ENCODE measurements at regions not wholly inside any gene's neighbourhood (a gene's known extent, or its start where the extent isn't known, plus 50 kb on each side); places are given as distances from the start of the nearest gene placed in this dataset.

DNA sequence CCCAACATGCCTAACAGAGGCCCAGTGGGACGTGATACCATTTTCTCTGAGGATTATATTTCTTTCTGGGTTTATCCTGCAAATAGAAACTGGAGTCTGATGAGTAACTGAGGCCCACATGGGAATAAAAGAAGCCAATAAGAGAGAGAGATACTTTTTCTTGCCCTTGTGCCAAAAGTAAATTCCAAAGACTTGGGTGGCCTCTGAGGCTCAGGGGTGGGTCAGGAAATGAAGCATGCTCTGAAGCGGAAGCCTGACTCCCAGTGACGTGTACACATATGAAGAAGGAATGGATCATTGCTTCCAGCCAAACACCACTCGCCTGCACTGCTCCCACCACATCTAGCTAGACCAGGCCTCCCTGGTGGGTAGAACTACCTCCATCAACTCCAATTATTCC is 273.6 kb upstream of the NCKAP5 start:
- Histone ChIP-seq H3K4me3 (ENCODE audit: low read length) (no peak overlapping the region), H4K20me1 (ENCODE audit: insufficient read depth, low read length) (no peaks in the 10 kb centered on the region), H3K27ac (ENCODE audit: low read length) (no peak overlapping the region), H3K27me3 (ENCODE audit: low read depth, low read length) (peaks cover 13% of the 10 kb centered on the region; the same call in 1 of the 2 replicates), H3K79me2 (ENCODE audit: low read length) (no peaks in the 10 kb centered on the region), H3K4me1 (ENCODE audit: low read length) (peaks cover 2% of the 10 kb centered on the region), H3K4me2 (ENCODE audit: low read length) (no peak overlapping the region), H3K9ac (ENCODE audit: low read length) (no peak overlapping the region), H3K9me3 (ENCODE audit: insufficient read depth, low read length) (no peaks in the 10 kb centered on the region), H3K36me3 (replicated peaks; ENCODE audit: low read depth, low read length) (no peaks in the 10 kb centered on the region), H2AFZ (ENCODE audit: low read depth, low read length) (no peak overlapping the region)
- TF ChIP-seq EZH2phosphoT487 (IDR thresholded peaks at IDR 0.05; ENCODE audit: low read depth) = no peak
- TF ChIP-seq, protein P1, sequence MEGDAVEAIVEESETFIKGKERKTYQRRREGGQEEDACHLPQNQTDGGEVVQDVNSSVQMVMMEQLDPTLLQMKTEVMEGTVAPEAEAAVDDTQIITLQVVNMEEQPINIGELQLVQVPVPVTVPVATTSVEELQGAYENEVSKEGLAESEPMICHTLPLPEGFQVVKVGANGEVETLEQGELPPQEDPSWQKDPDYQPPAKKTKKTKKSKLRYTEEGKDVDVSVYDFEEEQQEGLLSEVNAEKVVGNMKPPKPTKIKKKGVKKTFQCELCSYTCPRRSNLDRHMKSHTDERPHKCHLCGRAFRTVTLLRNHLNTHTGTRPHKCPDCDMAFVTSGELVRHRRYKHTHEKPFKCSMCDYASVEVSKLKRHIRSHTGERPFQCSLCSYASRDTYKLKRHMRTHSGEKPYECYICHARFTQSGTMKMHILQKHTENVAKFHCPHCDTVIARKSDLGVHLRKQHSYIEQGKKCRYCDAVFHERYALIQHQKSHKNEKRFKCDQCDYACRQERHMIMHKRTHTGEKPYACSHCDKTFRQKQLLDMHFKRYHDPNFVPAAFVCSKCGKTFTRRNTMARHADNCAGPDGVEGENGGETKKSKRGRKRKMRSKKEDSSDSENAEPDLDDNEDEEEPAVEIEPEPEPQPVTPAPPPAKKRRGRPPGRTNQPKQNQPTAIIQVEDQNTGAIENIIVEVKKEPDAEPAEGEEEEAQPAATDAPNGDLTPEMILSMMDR (IDR thresholded peaks at IDR 0.05; ENCODE audit: low read depth, low read length) = no peak

DNA sequence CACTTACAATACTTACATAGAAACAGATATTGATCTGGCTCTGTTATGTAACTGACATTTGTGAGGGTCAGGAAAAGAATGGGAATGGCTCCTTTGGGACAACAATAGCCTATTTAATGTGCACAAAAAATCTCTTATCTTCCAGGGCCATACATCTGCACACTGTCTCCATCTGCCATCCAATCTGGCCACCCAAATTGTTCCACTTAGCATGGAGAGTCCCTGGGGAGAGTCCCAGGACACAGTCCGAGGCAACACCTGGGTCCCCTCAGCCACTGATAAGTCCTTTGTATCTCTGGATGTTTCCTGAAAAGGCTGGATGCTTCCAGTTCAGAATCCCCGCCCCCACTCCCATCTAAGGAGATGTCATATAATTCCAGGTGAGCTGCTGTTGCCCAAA is 274.2 kb upstream of the NCKAP5 start:
- H3K4me2 ChIP-seq (ENCODE audit: low read length) = no peak overlapping the region
- no peak overlapping the region for H3K9ac ChIP-seq (ENCODE audit: low read length)
- no peaks in the 10 kb centered on the region for H3K79me2 ChIP-seq (ENCODE audit: low read length)
- H3K27me3 ChIP-seq (ENCODE audit: low read depth, low read length) = peaks cover 13% of the 10 kb centered on the region; the same call in 1 of the 2 replicates
- H3K4me1 ChIP-seq (ENCODE audit: low read length) = no peaks in the 10 kb centered on the region
- no peaks in the 10 kb centered on the region for H4K20me1 ChIP-seq (ENCODE audit: insufficient read depth, low read length)
- TF ChIP-seq, protein P1 (IDR thresholded peaks at IDR 0.05; ENCODE audit: low read depth, low read length) = no peak
- no peak for TF ChIP-seq EZH2phosphoT487 (IDR thresholded peaks at IDR 0.05; ENCODE audit: low read depth)
- no peak overlapping the region for H3K27ac ChIP-seq (ENCODE audit: low read length)
- no peak overlapping the region for H2AFZ ChIP-seq (ENCODE audit: low read depth, low read length)
- no peaks in the 10 kb centered on the region for H3K9me3 ChIP-seq (ENCODE audit: insufficient read depth, low read length)
- H3K36me3 ChIP-seq (replicated peaks; ENCODE audit: low read depth, low read length) = no peaks in the 10 kb centered on the region
- H3K4me3 ChIP-seq (ENCODE audit: low read length) = no peak overlapping the region

DNA sequence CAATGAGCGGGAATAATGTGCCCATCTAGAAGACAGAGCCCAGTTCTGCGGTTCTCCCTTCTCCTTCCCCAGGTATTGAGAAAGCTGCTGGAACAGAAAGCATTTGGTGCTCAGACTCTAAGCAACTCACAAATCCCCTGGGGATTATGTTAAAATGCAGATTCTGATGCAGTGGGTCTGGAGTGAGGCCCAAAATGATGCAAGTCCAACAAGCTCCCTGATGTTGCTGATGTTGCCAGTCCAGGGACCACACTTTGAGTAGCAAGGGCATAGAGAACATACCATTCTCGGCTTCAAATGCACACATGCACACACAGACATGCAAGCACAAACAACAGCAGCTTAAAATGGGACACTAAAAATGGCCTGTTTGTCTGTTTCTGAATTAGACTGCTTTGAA is 274.8 kb upstream of the NCKAP5 start:
- H3K27ac ChIP-seq (ENCODE audit: low read length) = no peak overlapping the region
- peaks cover 13% of the 10 kb centered on the region; the same call in 1 of the 2 replicates for H3K27me3 ChIP-seq (ENCODE audit: low read depth, low read length)
- no peaks in the 10 kb centered on the region for H3K36me3 ChIP-seq (replicated peaks; ENCODE audit: low read depth, low read length)
- no peaks in the 10 kb centered on the region for H3K79me2 ChIP-seq (ENCODE audit: low read length)
- H2AFZ ChIP-seq (ENCODE audit: low read depth, low read length) = no peak overlapping the region
- H3K4me2 ChIP-seq (ENCODE audit: low read length) = no peak overlapping the region
- H4K20me1 ChIP-seq (ENCODE audit: insufficient read depth, low read length) = no peaks in the 10 kb centered on the region
- H3K9me3 ChIP-seq (ENCODE audit: insufficient read depth, low read length) = no peaks in the 10 kb centered on the region
- H3K4me3 ChIP-seq (ENCODE audit: low read length) = no peak overlapping the region
- H3K4me1 ChIP-seq (ENCODE audit: low read length) = no peaks in the 10 kb centered on the region
- no peak overlapping the region for H3K9ac ChIP-seq (ENCODE audit: low read length)
- TF ChIP-seq, protein P1 (IDR thresholded peaks at IDR 0.05; ENCODE audit: low read depth, low read length) = no peak
- no peak for TF ChIP-seq EZH2phosphoT487 (IDR thresholded peaks at IDR 0.05; ENCODE audit: low read depth)

DNA sequence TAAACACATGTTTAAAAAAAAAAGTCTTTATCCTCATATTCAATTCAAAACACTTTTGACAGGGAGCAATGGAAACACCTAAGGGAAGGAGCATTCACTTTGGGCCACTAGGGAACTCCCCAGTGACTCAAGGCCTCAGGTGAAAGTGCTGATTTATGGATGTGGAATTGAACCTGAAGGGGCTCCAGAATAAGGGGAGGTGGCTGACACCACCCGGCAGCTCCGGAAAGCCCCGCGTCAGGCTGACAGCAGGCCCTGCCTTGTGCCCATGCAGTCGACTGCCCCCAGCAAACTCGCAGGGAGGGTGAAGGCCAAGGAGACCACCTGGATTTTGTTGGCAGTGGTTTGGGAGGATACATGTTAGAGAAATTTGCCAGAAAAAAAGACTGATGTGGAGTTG is 275.3 kb upstream of the NCKAP5 start:
- Histone ChIP-seq H3K79me2 (ENCODE audit: low read length) (no peaks in the 10 kb centered on the region), H3K27me3 (ENCODE audit: low read depth, low read length) (peaks cover 13% of the 10 kb centered on the region; the same call in 1 of the 2 replicates), H3K27ac (ENCODE audit: low read length) (no peak overlapping the region), H3K9me3 (ENCODE audit: insufficient read depth, low read length) (no peaks in the 10 kb centered on the region), H2AFZ (ENCODE audit: low read depth, low read length) (no peak overlapping the region), H4K20me1 (ENCODE audit: insufficient read depth, low read length) (no peaks in the 10 kb centered on the region), H3K4me3 (ENCODE audit: low read length) (no peak overlapping the region), H3K9ac (ENCODE audit: low read length) (no peak overlapping the region), H3K4me1 (ENCODE audit: low read length) (no peaks in the 10 kb centered on the region), H3K36me3 (replicated peaks; ENCODE audit: low read depth, low read length) (no peaks in the 10 kb centered on the region), H3K4me2 (ENCODE audit: low read length) (no peak overlapping the region)
- TF ChIP-seq, protein P1 (IDR thresholded peaks at IDR 0.05; ENCODE audit: low read depth, low read length) = no peak
- no peak for TF ChIP-seq EZH2phosphoT487 (IDR thresholded peaks at IDR 0.05; ENCODE audit: low read depth)

All from OCI-LY3 (cell line).